ENCODE measurements at regions not wholly inside any gene's neighbourhood (a gene's known extent, or its start where the extent isn't known, plus 50 kb on each side); places are given as distances from the start of the nearest gene placed in this dataset.
"Not testable (repeated sequence)": the region's sequence is repeated elsewhere in the genome, so short reads cannot be mapped to it uniquely, and the experiment has no call there.

- no peak for DNase-seq (ENCODE audit: low spot score)
- in situ Hi-C loops (cut with HindIII; ENCODE audit: low sequenced_read_pairs): no loop called here
These were observed 113.4 kb upstream of the RAB4A start for GRCh38 chr1:229157480-229157879.

GRCh38 chr1:229158341-229158921 is 112.5 kb upstream of the RAB4A start:
- DNase-seq (ENCODE audit: low spot score): no peak
- in situ Hi-C loops (cut with HindIII; ENCODE audit: low sequenced_read_pairs): no loop called here

- DNase-seq (ENCODE audit: low spot score): no peak
- in situ Hi-C loops (cut with HindIII; ENCODE audit: low sequenced_read_pairs): no loop called here
These were observed 112.0 kb upstream of the RAB4A start for GRCh38 chr1:229158927-229159326.

DNA sequence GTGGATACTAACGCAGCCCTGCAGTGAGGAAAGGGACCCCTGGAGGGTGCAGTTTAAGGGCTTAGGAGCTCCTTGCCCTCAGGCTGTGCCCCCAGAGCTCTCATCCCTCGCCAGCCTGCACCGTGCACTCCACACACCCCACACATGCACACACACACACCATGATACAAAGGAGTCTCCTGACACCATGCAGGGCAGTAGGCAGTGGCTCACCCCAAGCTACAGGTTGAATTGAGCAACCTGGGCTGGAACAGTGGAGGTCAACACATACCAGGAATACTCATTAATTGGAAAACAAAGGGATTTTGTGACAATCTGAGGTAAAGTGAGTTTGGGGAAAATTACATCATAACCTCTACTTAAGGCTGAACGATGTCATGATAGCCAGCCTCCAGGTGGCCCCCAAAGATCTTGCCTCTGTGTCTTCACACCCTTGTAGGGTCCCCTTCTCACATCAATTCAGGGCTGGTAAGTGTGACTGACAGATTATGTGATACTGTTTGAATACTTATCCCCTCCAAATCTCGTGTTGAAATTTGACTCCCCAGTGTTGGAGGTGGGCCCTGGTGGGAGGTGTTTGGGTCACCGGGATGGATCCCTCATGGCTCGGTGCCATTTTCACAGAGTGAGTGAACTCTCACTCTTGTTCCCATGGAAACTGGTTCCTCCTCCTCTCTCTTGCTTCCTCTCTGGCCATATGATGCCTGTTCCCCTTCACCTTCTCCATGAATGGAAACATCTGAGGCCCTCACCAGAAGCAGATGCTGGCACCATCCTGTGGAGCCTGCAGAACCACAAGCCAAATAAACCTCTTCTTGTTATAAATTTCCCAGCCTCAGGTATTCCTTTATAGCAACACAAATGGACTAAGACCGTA is 111.0 kb upstream of the RAB4A start:
- in situ Hi-C loops (cut with HindIII; ENCODE audit: low sequenced_read_pairs): no loop called here
- DNase-seq (ENCODE audit: low spot score): no peak

- DNase-seq (ENCODE audit: low spot score): no peak
- in situ Hi-C loops (cut with HindIII; ENCODE audit: low sequenced_read_pairs): no loop called here
These were observed 109.2 kb upstream of the RAB4A start for GRCh38 chr1:229161740-229162139.

GRCh38 chr1:229162825-229163515 is 107.9 kb upstream of the RAB4A start:
- DNase-seq (ENCODE audit: low spot score): no peak
- in situ Hi-C loops (cut with HindIII; ENCODE audit: low sequenced_read_pairs): no loop called here

- in situ Hi-C loops (cut with HindIII; ENCODE audit: low sequenced_read_pairs): no loop called here
- DNase-seq (ENCODE audit: low spot score): no peak
These were observed 106.6 kb upstream of the RAB4A start for GRCh38 chr1:229164348-229164747.

DNA sequence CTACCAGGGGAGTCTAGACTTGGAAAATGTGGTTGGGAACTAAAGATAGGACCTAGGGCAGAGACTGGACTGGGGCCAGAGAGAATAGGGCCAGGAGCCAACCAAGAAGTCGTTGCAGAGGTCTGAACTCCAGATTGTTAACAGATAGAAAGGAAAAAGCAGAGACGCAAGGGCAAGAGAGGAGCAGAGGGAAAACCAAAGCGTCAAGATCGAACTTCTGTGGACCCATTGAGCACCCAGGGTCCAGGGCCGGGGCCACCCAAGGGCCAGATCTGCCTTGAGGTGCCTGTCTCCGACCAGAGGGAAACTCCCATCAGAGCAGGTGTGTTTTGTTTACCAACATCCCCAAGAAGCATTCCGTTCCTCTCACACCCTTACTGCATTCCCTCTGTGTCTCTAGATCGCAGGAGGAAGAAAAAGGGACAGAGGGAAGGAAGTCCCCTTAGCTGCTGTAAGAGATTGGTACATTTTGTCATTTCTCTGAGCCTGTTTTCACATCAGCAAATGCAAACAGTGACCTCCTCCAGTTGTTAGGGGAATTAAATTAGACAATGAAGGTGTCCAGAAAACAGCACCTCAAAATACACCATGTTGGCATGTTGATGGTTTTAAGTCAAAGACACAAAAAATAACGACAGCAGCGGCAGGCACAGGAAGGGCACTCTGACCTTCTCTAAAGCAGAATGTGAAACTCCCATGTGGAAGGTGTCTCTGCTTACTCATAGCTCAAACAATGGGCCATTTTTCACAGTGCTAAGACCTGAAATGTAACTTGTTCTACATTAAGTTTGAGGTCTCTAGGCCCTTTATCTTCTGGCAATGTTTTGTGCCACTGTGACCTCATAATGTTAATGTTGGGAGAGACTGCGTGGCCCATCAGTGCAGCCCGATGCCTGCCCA is 105.8 kb upstream of the RAB4A start:
- in situ Hi-C loops (cut with HindIII; ENCODE audit: low sequenced_read_pairs): no loop called here
- no peak for DNase-seq (ENCODE audit: low spot score)

GRCh38 chr1:229167318-229167717 is 103.6 kb upstream of the RAB4A start:
- no peak for DNase-seq (ENCODE audit: low spot score)
- in situ Hi-C loops (cut with HindIII; ENCODE audit: low sequenced_read_pairs): no loop called here

DNA sequence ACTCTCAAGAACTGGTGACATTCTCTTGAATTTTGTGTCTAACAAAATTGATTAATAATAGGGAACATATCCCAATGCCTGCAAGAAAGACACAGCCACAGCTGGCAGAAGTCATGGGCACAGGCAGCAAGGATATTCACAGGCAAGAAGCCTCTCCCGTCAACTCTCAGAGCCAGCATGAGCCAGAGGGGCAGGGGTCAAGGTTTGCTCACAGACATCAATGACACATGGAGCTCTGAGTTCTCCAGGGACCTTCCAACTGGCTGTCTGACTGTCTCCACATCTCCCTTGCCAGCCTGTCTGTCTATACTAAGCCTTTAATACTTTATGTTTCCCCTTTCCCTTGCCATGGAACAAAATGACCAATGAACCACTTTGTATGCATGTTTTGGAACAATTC is 101.5 kb upstream of the RAB4A start:
- in situ Hi-C loops (cut with HindIII; ENCODE audit: low sequenced_read_pairs): no loop called here
- DNase-seq (ENCODE audit: low spot score): no peak

- DNase-seq (ENCODE audit: low spot score): no peak
- in situ Hi-C loops (cut with HindIII; ENCODE audit: low sequenced_read_pairs): no loop called here
These were observed 100.6 kb upstream of the RAB4A start for GRCh38 chr1:229170274-229170673.

GRCh38 chr1:229170778-229171505 is 100.0 kb upstream of the RAB4A start:
- DNase-seq (ENCODE audit: low spot score): no peak
- in situ Hi-C loops (cut with HindIII; ENCODE audit: low sequenced_read_pairs): no loop called here

- in situ Hi-C loops (cut with HindIII; ENCODE audit: low sequenced_read_pairs): no loop called here
- DNase-seq (ENCODE audit: low spot score): peak; percentile 79
These were observed 99.0 kb upstream of the RAB4A start for GRCh38 chr1:229171934-229172333.

GRCh38 chr1:229173491-229174476 is 97.1 kb upstream of the RAB4A start:
- DNase-seq (ENCODE audit: low spot score); in situ Hi-C loops (cut with HindIII; ENCODE audit: low sequenced_read_pairs): not testable (repeated sequence)

DNA sequence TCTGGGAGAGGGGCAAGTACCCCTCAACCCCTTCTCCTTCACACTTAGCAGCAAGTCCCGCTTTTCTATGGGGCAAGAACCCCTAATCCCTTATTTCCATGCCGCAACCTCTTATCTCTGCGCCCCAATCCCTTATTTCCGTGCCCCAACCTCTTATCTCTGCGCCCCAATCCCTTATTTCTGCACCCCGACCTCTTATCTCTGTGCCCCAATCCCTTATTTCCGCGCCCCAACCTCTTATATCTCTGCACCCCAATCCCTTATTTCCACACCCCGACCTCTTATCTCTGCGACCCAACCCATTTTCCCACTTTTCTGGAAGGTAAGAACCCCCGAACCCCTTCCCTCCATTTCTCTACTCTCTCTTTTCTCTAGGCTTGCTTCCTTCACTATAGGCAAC is 95.6 kb upstream of the RAB4A start:
- DNase-seq (ENCODE audit: low spot score); in situ Hi-C loops (cut with HindIII; ENCODE audit: low sequenced_read_pairs): not testable (repeated sequence)

DNA sequence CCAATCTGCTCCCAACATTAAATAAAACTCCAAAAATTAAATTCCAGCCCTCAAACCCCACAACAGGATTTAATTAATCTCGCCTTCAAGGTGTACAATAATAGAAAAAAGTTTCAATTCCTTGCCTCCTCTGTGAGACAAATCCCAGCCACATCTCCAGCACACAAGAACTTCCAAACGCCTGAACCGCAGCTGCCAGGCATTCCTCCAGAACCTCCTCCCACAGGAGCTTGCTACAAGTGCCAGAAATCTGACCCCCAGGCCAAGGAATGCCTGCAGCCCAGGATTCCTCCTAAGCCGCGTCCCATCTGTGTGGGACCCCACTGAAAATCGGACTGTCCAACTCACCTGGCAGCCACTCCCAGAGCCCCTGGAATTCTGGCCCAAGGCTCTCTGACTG is 94.5 kb upstream of the RAB4A start:
- DNase-seq (ENCODE audit: low spot score); in situ Hi-C loops (cut with HindIII; ENCODE audit: low sequenced_read_pairs): not testable (repeated sequence)

- no peak for DNase-seq (ENCODE audit: low spot score)
- in situ Hi-C loops (cut with HindIII; ENCODE audit: low sequenced_read_pairs): no loop called here
These were observed 90.8 kb upstream of the RAB4A start for GRCh38 chr1:229180161-229180560.

DNA sequence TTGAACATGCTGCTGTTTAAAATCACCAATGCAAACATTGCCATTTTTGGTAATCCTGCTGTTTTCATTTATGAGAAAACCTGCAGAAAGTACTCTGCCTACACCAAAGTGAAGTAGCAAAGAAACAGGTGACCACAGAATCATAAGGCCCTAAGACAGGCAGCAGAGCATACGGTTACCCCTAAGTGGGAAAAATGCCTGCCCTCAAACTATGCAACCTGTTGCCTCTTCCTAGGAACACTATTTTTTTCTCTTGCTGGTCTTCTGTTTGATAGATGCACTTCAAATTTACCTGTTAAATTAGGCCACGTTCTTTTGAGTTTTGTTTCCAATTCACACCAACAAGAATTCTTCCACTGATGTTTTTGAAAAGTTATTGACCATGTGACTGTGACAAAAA is 89.5 kb upstream of the RAB4A start:
- no peak for DNase-seq (ENCODE audit: low spot score)
- in situ Hi-C loops (cut with HindIII; ENCODE audit: low sequenced_read_pairs): no loop called here
